GM12872 (cell line): ENCODE measurements at regions not wholly inside any gene's neighbourhood (a gene's known extent, or its start where the extent isn't known, plus 50 kb on each side); places are given as distances from the start of the nearest gene placed in this dataset.

Source experiments
- CTCF ChIP-seq: IDR thresholded peaks from 3 replicates; pipeline ENCODE4 v1.5.1; 2011; ENCODE audit warnings: low read depth, mild to moderate bottlenecking, low read length, moderate library complexity; ENCODE audit not compliant: insufficient read depth

- no peak for TF ChIP-seq CTCF
Measured at GRCh38 chr6:43903739-43904290, 133.8 kb downstream of the VEGFA start.

GRCh38 chr6:43901733-43902230 lies 131.8 kb downstream of the VEGFA start:
- no peak for TF ChIP-seq CTCF

GRCh38 chr6:43900916-43901732 lies 131.1 kb downstream of the VEGFA start:
- no peak for TF ChIP-seq CTCF

- no peak for TF ChIP-seq CTCF
Measured at GRCh38 chr6:43900560-43900915, 130.5 kb downstream of the VEGFA start.

- TF ChIP-seq CTCF: no peak
Measured at GRCh38 chr6:43899830-43900229, 129.8 kb downstream of the VEGFA start.

GRCh38 chr6:43898358-43899131 lies 128.5 kb downstream of the VEGFA start:
- TF ChIP-seq CTCF: no peak

GRCh38 chr6:43897571-43898302 lies 127.7 kb downstream of the VEGFA start:
- TF ChIP-seq CTCF: no peak
